Fibroblast of pulmonary artery (primary cell): ENCODE measurements at regions not wholly inside any gene's neighbourhood (a gene's known extent, or its start where the extent isn't known, plus 50 kb on each side); places are given as distances from the start of the nearest gene placed in this dataset.

Source experiments
- DNase-seq: peaks from one replicate; pipeline ENCODE4 v3.0.0-alpha.2; 2010; ENCODE audit warnings: low read depth
- H3K4me3 ChIP-seq: replicated peaks from 2 replicates; pipeline ENCODE4 v1.5.1; 2011; ENCODE audit warnings: low read depth, mild to moderate bottlenecking, control low read depth, low read length, moderate library complexity
- TF ChIP-seq, protein P1 (sequence below): IDR thresholded peaks from 2 replicates; pipeline ENCODE4 v1.5.1; 2011; ENCODE audit warnings: mild to moderate bottlenecking, control low read depth, low read length, inconsistent platforms; ENCODE audit errors: missing control alignments

DNA sequence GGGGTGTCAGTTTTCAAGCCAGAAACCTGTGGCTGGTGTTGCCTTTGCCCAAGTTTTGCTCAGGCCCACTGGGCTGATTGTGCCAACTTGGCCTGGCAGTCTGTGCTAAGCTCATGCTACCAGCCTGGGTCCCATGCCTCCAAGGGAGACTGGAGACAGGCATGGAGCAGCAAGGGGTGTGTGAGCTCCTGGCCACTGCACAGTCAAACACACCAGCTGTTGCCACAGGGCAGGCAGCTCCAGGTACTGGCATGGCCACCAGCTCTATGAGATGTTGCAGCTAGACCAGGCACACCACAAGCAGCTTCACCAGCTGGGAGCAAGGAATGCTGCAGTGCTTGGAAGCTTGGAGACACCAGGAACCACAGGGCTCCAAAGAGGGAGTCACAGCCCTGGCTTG lies 638.8 kb downstream of the PLOD2 start:
- no peak overlapping the region for H3K4me3 ChIP-seq
- DNase-seq, result no peak
- TF ChIP-seq, protein P1, sequence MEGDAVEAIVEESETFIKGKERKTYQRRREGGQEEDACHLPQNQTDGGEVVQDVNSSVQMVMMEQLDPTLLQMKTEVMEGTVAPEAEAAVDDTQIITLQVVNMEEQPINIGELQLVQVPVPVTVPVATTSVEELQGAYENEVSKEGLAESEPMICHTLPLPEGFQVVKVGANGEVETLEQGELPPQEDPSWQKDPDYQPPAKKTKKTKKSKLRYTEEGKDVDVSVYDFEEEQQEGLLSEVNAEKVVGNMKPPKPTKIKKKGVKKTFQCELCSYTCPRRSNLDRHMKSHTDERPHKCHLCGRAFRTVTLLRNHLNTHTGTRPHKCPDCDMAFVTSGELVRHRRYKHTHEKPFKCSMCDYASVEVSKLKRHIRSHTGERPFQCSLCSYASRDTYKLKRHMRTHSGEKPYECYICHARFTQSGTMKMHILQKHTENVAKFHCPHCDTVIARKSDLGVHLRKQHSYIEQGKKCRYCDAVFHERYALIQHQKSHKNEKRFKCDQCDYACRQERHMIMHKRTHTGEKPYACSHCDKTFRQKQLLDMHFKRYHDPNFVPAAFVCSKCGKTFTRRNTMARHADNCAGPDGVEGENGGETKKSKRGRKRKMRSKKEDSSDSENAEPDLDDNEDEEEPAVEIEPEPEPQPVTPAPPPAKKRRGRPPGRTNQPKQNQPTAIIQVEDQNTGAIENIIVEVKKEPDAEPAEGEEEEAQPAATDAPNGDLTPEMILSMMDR, result no peak

DNA sequence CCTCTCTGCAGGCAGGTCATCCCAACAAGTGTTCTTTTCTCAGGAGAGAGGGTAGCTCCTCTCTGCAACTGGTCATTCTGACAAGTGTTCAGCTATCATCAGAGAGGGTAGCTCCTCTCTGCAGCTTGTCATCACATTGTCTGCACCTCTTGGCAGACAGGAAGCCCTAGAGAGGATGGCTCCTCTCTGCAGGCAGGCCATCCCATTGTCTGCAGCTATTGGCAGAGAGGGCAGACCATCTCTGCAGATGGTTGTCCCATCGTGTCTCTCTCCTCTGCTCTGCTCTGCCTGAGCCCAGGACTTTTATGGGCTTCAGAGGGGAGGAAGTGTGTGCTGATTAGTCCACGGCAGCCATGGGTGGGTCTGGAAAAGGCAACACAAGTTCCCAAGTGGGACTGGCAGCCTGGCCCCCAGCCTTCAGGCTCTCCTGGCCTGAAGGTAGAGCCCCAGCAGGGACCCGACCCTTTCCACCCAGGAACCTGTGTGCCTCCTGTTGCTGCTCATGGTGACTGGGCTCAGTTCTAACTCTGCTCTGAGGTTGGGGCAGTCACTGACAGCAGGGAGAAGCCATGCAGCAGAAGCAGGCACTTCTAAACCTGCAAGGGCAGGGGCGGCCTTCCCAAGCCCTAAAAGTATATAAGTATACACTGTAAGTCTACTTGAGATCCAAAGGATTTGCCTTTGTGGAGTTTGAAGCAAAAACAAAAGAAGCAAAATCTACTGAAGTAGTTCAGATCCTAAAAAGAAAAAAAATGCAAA lies 637.9 kb downstream of the PLOD2 start:
- no peak for DNase-seq
- no peak overlapping the region for H3K4me3 ChIP-seq
- TF ChIP-seq, protein P1, result no peak

DNA sequence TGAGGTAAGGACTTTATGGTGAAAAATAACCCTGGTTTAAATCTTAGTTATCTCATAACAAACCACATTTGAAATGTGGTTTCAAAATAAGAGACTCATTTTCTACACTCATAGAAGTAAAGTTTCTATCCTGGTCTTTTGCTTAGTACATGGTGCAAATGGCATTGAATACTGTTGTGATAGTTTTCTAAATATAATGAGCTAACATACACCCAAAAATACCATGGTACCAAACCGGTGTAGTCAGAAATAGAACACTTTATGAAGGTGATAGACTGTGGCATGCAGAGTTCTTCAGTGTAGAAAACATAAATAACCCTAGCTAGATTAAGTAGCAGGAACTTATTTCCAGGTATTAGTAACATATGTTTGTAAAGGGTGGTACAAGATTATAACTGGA lies 629.4 kb downstream of the PLOD2 start:
- TF ChIP-seq, protein P1, result no peak
- no peak overlapping the region for H3K4me3 ChIP-seq
- no peak for DNase-seq

DNA sequence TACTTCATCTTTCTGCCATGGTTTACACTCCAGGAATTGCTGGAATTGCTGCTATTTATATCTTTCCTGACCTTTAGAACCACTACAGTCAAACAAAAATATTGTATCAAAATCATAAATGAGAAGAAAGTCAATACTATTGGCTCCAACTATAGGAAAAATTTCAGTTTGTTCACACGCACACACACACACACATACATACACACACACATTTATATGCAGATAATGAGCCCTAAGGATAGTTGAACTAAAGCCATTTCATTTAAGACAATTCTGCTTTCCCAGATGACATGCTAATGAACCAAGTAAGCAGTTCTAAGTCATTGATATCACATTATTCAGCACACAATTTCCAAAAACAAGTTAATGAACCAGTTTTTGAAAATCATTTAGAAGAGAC lies 627.3 kb downstream of the PLOD2 start:
- TF ChIP-seq, protein P1, result no peak
- DNase-seq, result no peak
- H3K4me3 ChIP-seq, result no peak overlapping the region

DNA sequence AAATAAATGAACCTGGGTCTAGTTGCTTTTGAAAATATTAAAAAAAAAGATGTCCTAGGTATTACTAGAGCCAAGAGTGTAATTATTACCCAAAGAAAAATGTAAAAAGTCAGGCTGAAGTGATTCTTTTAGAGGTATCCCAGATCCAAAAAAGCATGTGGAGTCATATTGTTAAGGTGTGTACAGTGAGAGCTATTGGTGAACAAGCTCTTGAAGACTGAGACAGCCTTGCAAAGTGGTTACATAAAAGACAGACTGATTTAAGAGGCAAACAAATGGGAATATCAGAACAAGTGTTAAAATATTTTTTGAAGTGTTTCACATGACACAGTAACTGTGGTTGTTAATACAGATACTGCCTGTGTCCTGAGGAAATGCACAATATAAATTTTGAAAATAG lies 624.5 kb downstream of the PLOD2 start:
- TF ChIP-seq, protein P1, result no peak
- no peak overlapping the region for H3K4me3 ChIP-seq
- DNase-seq, result no peak

DNA sequence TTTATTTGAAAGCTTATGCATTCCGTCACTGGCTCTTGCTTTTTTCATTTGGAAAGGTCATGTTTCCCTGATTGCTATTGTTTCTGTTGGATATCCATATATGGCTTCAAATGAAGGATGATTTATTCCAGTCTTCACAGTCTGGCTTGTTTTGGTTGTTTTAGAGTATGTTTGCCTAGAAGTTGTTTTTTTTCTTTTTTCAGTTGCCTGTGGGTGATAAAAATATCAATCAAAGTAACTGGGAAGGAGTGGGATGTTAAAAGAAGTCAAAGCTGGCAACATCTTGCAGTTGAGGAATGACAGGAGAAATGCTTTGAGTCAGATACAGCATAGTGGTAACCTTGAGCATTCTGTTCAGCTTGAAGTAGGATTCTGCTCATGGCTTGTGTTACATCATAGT lies 610.5 kb downstream of the PLOD2 start:
- no peak for DNase-seq
- TF ChIP-seq, protein P1, result no peak
- no peak overlapping the region for H3K4me3 ChIP-seq

DNA sequence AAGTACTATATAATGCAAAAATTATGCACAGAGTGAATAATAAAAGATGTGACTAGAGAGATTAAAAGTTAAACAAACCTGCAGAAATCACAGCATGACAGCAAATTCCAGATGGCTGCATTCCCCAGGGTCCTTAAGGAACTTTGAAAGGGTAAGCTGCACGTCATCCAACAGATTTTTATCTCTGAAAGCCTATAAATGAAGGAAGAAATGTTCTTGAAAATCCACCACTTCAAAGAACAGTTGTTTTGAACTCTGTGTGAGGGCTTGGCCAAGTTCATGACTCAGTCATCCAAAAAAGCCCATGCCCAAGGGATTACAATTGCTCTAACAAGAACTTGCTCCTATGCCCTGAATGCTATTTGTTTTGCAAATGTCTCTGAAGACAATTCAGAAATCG lies 603.6 kb downstream of the PLOD2 start:
- TF ChIP-seq, protein P1, result no peak
- peak; percentile 4 for DNase-seq
- no peak overlapping the region for H3K4me3 ChIP-seq
